ENCODE measurements at regions not wholly inside any gene's neighbourhood (a gene's known extent, or its start where the extent isn't known, plus 50 kb on each side); places are given as distances from the start of the nearest gene placed in this dataset.
A peak's percentile ranks its signal among the peaks of the same experiment; 100 is the strongest.

- no peak overlapping the region for H2AFZ ChIP-seq (ENCODE audit: low read length)
- H3K27ac ChIP-seq (ENCODE audit: insufficient read depth, low read length): no peak overlapping the region
These were observed 196.7 kb upstream of the TMEM72 start for GRCh38 chr10:44714451-44714850.

GRCh38 chr10:44715136-44715535, 196.0 kb upstream of the TMEM72 start:
- DNase-seq (ENCODE audit: low read depth in 2 of 2): peak in 1 of 2 donors; percentile 96
- Histone ChIP-seq H2AFZ (ENCODE audit: low read length) (no peak overlapping the region), H3K4me1 (ENCODE audit: control insufficient read depth, extremely low read depth, insufficient read depth, low read length) (no peaks in the 10 kb centered on the region), H3K27ac (ENCODE audit: insufficient read depth, low read length) (no peak overlapping the region), H3K4me2 (ENCODE audit: extremely low read depth, insufficient read depth, low read length) (no peak overlapping the region), H3K9ac (ENCODE audit: insufficient read depth, low read length) (no peak overlapping the region), H3K4me3 (replicated peaks in 1 of 4; ENCODE audit: control extremely low read depth in 1 of 4, insufficient read depth in 1 of 4, low read depth in 3 of 4, low read length in 4 of 4) (no peak overlapping the region), H4K20me1 (ENCODE audit: control insufficient read depth, extremely low read depth, insufficient read depth, low read length) (no peaks in the 10 kb centered on the region), H3K36me3 (ENCODE audit: control insufficient read depth, insufficient read depth, low read length) (no peaks in the 10 kb centered on the region), H3K27me3 (ENCODE audit: control insufficient read depth, insufficient read depth, low read length) (no peaks in the 10 kb centered on the region), H3K9me3 (ENCODE audit: control insufficient read depth, insufficient read depth, low read depth, low read length) (no peaks in the 10 kb centered on the region), H3K79me2 (ENCODE audit: control insufficient read depth, insufficient read depth, low read length) (no peaks in the 10 kb centered on the region)
- TF ChIP-seq CTCF (conservative IDR thresholded peaks at IDR 0.05 in 1 of 2, IDR thresholded peaks at IDR 0.05 in 1 of 2; ENCODE audit: low read depth in 1 of 2, low read length in 2 of 2) (no peak), EZH2 (IDR thresholded peaks at IDR 0.05; ENCODE audit: low read length, missing control alignments) (no peak)

More at GRCh38 chr10:44714451-44714850, 196.7 kb upstream of the TMEM72 start:
- Histone ChIP-seq H3K36me3 (ENCODE audit: control insufficient read depth, insufficient read depth, low read length) (no peaks in the 10 kb centered on the region), H3K4me3 (replicated peaks in 1 of 4; ENCODE audit: control extremely low read depth in 1 of 4, insufficient read depth in 1 of 4, low read depth in 3 of 4, low read length in 4 of 4) (no peak overlapping the region), H3K4me2 (ENCODE audit: extremely low read depth, insufficient read depth, low read length) (no peak overlapping the region), H3K9me3 (ENCODE audit: control insufficient read depth, insufficient read depth, low read depth, low read length) (no peaks in the 10 kb centered on the region), H3K79me2 (ENCODE audit: control insufficient read depth, insufficient read depth, low read length) (no peaks in the 10 kb centered on the region), H4K20me1 (ENCODE audit: control insufficient read depth, extremely low read depth, insufficient read depth, low read length) (no peaks in the 10 kb centered on the region), H3K9ac (ENCODE audit: insufficient read depth, low read length) (no peak overlapping the region), H3K27me3 (ENCODE audit: control insufficient read depth, insufficient read depth, low read length) (no peaks in the 10 kb centered on the region), H3K4me1 (ENCODE audit: control insufficient read depth, extremely low read depth, insufficient read depth, low read length) (no peaks in the 10 kb centered on the region)
- no peak for TF ChIP-seq EZH2 (IDR thresholded peaks at IDR 0.05; ENCODE audit: low read length, missing control alignments)
- no peak for TF ChIP-seq CTCF (conservative IDR thresholded peaks at IDR 0.05 in 1 of 2, IDR thresholded peaks at IDR 0.05 in 1 of 2; ENCODE audit: low read depth in 1 of 2, low read length in 2 of 2)
- DNase-seq (ENCODE audit: low read depth in 2 of 2): no peak

- Histone ChIP-seq H3K4me3 (replicated peaks in 1 of 4; ENCODE audit: control extremely low read depth in 1 of 4, insufficient read depth in 1 of 4, low read depth in 3 of 4, low read length in 4 of 4) (no peak overlapping the region), H3K9me3 (ENCODE audit: control insufficient read depth, insufficient read depth, low read depth, low read length) (no peaks in the 10 kb centered on the region), H4K20me1 (ENCODE audit: control insufficient read depth, extremely low read depth, insufficient read depth, low read length) (no peaks in the 10 kb centered on the region), H3K27ac (ENCODE audit: insufficient read depth, low read length) (no peak overlapping the region), H3K4me1 (ENCODE audit: control insufficient read depth, extremely low read depth, insufficient read depth, low read length) (no peaks in the 10 kb centered on the region), H3K9ac (ENCODE audit: insufficient read depth, low read length) (no peak overlapping the region), H3K36me3 (ENCODE audit: control insufficient read depth, insufficient read depth, low read length) (no peaks in the 10 kb centered on the region), H3K79me2 (ENCODE audit: control insufficient read depth, insufficient read depth, low read length) (no peaks in the 10 kb centered on the region), H2AFZ (ENCODE audit: low read length) (peak overlapping the region; percentile 23), H3K27me3 (ENCODE audit: control insufficient read depth, insufficient read depth, low read length) (no peaks in the 10 kb centered on the region), H3K4me2 (ENCODE audit: extremely low read depth, insufficient read depth, low read length) (no peak overlapping the region)
- DNase-seq (ENCODE audit: low read depth in 2 of 2): no peak
- TF ChIP-seq CTCF (conservative IDR thresholded peaks at IDR 0.05 in 1 of 2, IDR thresholded peaks at IDR 0.05 in 1 of 2; ENCODE audit: low read depth in 1 of 2, low read length in 2 of 2) (no peak), EZH2 (IDR thresholded peaks at IDR 0.05; ENCODE audit: low read length, missing control alignments) (no peak)
These were observed 194.6 kb upstream of the TMEM72 start for GRCh38 chr10:44716470-44717015.
